Transverse colon (tissue), 4 donors: ENCODE measurements at regions not wholly inside any gene's neighbourhood (a gene's known extent, or its start where the extent isn't known, plus 50 kb on each side); places are given as distances from the start of the nearest gene placed in this dataset.

Source experiments
- EP300 ChIP-seq: sonication (generic); formaldehyde crosslinking; IDR thresholded peaks from one replicate; pipeline ENCODE4 v1.6.1; 2017; ENCODE audit warnings: antibody characterized with exemption, low read depth
- POLR2A ChIP-seq: fragments of 450-650 bp; IDR thresholded peaks from one replicate; pipeline ENCODE4 v1.6.1; 2016; ENCODE audit warnings: antibody characterized with exemption, mild to moderate bottlenecking, moderate library complexity
- POLR2AphosphoS5 ChIP-seq, 3 donors: sonication (generic); formaldehyde crosslinking; IDR thresholded peaks; one replicate each; pipeline ENCODE4 v1.6.1; 2016; ENCODE audit warnings: antibody characterized with exemption in 3 of 3
- TF ChIP-seq, protein P1 (sequence below), 5 experiments: fragments of 200-600 bp in 3 of 5; fragments of 450-650 bp in 2 of 5; sonication (generic) in 3 of 5; IDR thresholded peaks; 1 replicate in 2 of 5; 2 replicates in 3 of 5; pipeline ENCODE4 v1.5.1; 2016 to 2017; ENCODE audit warnings: antibody characterized with exemption in 5 of 5, inconsistent platforms in 3 of 5, mild to moderate bottlenecking in 2 of 5, moderate library complexity in 1 of 5

DNA sequence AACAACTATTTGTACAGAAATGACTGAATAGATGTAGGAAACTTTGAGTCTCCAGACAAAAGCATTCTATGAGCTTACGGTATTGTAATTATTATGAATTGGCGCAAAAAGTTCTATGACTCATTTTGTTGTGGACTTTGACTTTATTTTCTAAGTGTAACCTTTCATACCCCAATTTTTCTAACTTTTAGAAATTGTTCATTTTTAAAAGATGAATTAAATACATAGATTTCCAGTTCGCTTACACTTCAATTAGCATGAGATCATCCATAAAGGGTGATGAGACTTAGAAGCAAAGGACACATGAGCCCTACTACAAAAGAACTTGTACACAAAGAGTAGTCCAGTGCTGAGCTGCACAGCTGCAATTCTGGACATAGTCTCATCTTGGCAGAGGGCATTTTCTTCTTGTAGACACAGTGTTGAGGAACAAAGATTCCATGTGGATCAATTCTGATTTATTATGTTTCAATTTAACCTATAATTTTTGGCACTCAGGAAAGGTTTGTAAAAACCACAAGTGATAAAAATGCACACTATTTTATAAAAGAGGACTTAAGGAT is 431.1 kb downstream of the LRRIQ3 start:
- TF ChIP-seq, protein P1, sequence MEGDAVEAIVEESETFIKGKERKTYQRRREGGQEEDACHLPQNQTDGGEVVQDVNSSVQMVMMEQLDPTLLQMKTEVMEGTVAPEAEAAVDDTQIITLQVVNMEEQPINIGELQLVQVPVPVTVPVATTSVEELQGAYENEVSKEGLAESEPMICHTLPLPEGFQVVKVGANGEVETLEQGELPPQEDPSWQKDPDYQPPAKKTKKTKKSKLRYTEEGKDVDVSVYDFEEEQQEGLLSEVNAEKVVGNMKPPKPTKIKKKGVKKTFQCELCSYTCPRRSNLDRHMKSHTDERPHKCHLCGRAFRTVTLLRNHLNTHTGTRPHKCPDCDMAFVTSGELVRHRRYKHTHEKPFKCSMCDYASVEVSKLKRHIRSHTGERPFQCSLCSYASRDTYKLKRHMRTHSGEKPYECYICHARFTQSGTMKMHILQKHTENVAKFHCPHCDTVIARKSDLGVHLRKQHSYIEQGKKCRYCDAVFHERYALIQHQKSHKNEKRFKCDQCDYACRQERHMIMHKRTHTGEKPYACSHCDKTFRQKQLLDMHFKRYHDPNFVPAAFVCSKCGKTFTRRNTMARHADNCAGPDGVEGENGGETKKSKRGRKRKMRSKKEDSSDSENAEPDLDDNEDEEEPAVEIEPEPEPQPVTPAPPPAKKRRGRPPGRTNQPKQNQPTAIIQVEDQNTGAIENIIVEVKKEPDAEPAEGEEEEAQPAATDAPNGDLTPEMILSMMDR (IDR thresholded peaks at IDR 0.05), result no peak
- TF ChIP-seq POLR2A (no peak), EP300 (no peak), POLR2AphosphoS5 (IDR thresholded peaks at IDR 0.05) (no peak)
